H1 (cell line): ENCODE measurements at regions not wholly inside any gene's neighbourhood (a gene's known extent, or its start where the extent isn't known, plus 50 kb on each side); places are given as distances from the start of the nearest gene placed in this dataset.

Experiments
- CTCF ChIA-PET: fragments of 300-600 bp; sonication (Branson Sonifier 250); formaldehyde crosslinking; loops from one replicate; lab custom pipeline; 2021; ENCODE audit not compliant: partially characterized antibody; lab: Charles Lee
- POLR2A ChIA-PET: fragments of 300-600 bp; sonication (Branson Sonifier 250); formaldehyde crosslinking; loops from one replicate; lab custom pipeline; 2021; ENCODE audit warnings: inconsistent platforms; ENCODE audit not compliant: partially characterized antibody; lab: Charles Lee
- DNase-seq, 2 experiments: peaks; one replicate each; pipeline versions ENCODE4 v3.0.0 to v3.0.0-alpha.2; 2010 to 2022; ENCODE audit warnings: low spot score in 2 of 2, low read depth in 1 of 2, mixed read lengths in 1 of 2
- FAIRE-seq: peaks from 2 replicates; lab custom pipeline; 2011; peaks lifted over from hg19 to GRCh38; lab: Jason Lieb, UNC
- H2AFZ ChIP-seq: 2 replicates; pipeline ENCODE4 v1.8.1; 2012; ENCODE audit warnings: low read length, inconsistent platforms
- H2AK5ac ChIP-seq: 2 replicates; pipeline ENCODE4 v1.6.1; 2013; ENCODE audit warnings: low read depth, low read length
- H2BK120ac ChIP-seq: replicated peaks from 2 replicates; pipeline ENCODE3; 2013; ENCODE audit warnings: low read depth, low read length, inconsistent platforms
- H2BK12ac ChIP-seq: 2 replicates; pipeline ENCODE4 v1.6.1; 2013; ENCODE audit warnings: low read depth, low read length
- H2BK15ac ChIP-seq: 2 replicates; pipeline ENCODE4 v1.6.1; 2013; ENCODE audit warnings: low read length
- H2BK20ac ChIP-seq: 2 replicates; pipeline ENCODE4 v1.6.1; 2013; ENCODE audit warnings: low read length
- H2BK5ac ChIP-seq: 2 replicates; pipeline ENCODE4 v1.6.1; 2013; ENCODE audit warnings: low read depth, low read length
- H3K14ac ChIP-seq: 2 replicates; pipeline ENCODE4 v1.6.1; 2013; ENCODE audit warnings: inconsistent platforms; ENCODE audit not compliant: insufficient read length
- H3K18ac ChIP-seq: 2 replicates; pipeline ENCODE4 v1.6.1; 2013; ENCODE audit warnings: low read length; ENCODE audit errors: extremely low read depth
- H3K23ac ChIP-seq: 2 replicates; pipeline ENCODE4 v1.6.1; 2013; ENCODE audit warnings: inconsistent platforms; ENCODE audit not compliant: insufficient read length
- H3K23me2 ChIP-seq: 2 replicates; pipeline ENCODE4 v1.6.1; 2013; ENCODE audit warnings: low read depth, low read length
- H3K27ac ChIP-seq: 2 replicates; pipeline ENCODE4 v1.6.1; 2011; ENCODE audit warnings: low read depth, low read length, inconsistent platforms
- H3K27me3 ChIP-seq, 4 experiments: replicated peaks in 1 of 4; 1 replicate in 1 of 4; 2 replicates in 3 of 4; pipeline versions ENCODE4 v1.6.1 to v1.8.1; 2011 to 2013; ENCODE audit warnings: low read length in 3 of 4, mild to moderate bottlenecking in 3 of 4, inconsistent platforms in 2 of 4, mixed read lengths in 2 of 4, moderate library complexity in 1 of 4; ENCODE audit not compliant: control insufficient read depth in 3 of 4, insufficient read depth in 3 of 4; ENCODE audit errors: extremely low read depth in 1 of 4
- H3K36me3 ChIP-seq, 4 experiments: 2 replicates each; pipeline versions ENCODE4 v1.6.1 to v1.8.1; 2011 to 2013; ENCODE audit warnings: mild to moderate bottlenecking in 4 of 4, low read length in 3 of 4, moderate library complexity in 2 of 4, control low read depth in 1 of 4, inconsistent platforms in 1 of 4; ENCODE audit not compliant: insufficient read depth in 4 of 4, control insufficient read depth in 2 of 4
- H3K4ac ChIP-seq: replicated peaks from 2 replicates; pipeline ENCODE3; 2013; ENCODE audit warnings: low read length, low read depth, mixed read lengths, inconsistent platforms; ENCODE audit not compliant: insufficient read length
- H3K4me1 ChIP-seq, 4 experiments: replicated peaks in 1 of 4; 1 replicate in 1 of 4; 2 replicates in 3 of 4; pipeline versions ENCODE4 v1.6.1 to v1.8.1; 2011 to 2013; ENCODE audit warnings: low read length in 3 of 4, inconsistent platforms in 2 of 4, mixed read lengths in 1 of 4; ENCODE audit not compliant: insufficient read depth in 4 of 4, control insufficient read depth in 3 of 4
- H3K4me2 ChIP-seq, 2 experiments: 2 replicates each; pipeline versions ENCODE4 v1.6.1 to v1.8.1; 2011 to 2013; ENCODE audit warnings: low read depth in 2 of 2, low read length in 2 of 2, control low read depth in 1 of 2, inconsistent platforms in 1 of 2, mild to moderate bottlenecking in 1 of 2; ENCODE audit not compliant: insufficient read depth in 1 of 2
- H3K4me3 ChIP-seq, 4 experiments: fragments of 200-600, 300-600 bp in 1 of 4; sonication (generic), shearing (Covaris generic), sonication (Bioruptor Twin) in 1 of 4; 2 replicates each; pipeline versions ENCODE4 v1.5.1 to v1.8.1; 2011 to 2016; ENCODE audit warnings: low read length in 4 of 4, low read depth in 3 of 4, control low read depth in 2 of 4, inconsistent platforms in 2 of 4, mild to moderate bottlenecking in 2 of 4, mixed read lengths in 1 of 4, moderate library complexity in 1 of 4; ENCODE audit not compliant: insufficient read depth in 2 of 4; ENCODE audit errors: extremely low read depth in 1 of 4
- H3K56ac ChIP-seq: replicated peaks from 2 replicates; pipeline ENCODE3; 2013; ENCODE audit warnings: low read depth, mild to moderate bottlenecking, mixed read lengths, low read length, inconsistent platforms; ENCODE audit not compliant: insufficient read length
- H3K79me1 ChIP-seq: 2 replicates; pipeline ENCODE4 v1.6.1; 2013; ENCODE audit warnings: low read depth, low read length, control low read depth
- H3K79me2 ChIP-seq, 2 experiments: 2 replicates each; pipeline versions ENCODE4 v1.6.1 to v1.8.1; 2012 to 2013; ENCODE audit warnings: low read length in 2 of 2, mild to moderate bottlenecking in 2 of 2, inconsistent platforms in 1 of 2; ENCODE audit not compliant: insufficient read depth in 2 of 2, control insufficient read depth in 1 of 2
- H3K9ac ChIP-seq, 4 experiments: replicated peaks in 1 of 4; 1 replicate in 1 of 4; 2 replicates in 3 of 4; pipeline versions ENCODE4 v1.6.1 to v1.8.1; 2011 to 2013; ENCODE audit warnings: low read depth in 3 of 4, low read length in 3 of 4, control low read depth in 2 of 4, mild to moderate bottlenecking in 2 of 4, moderate library complexity in 2 of 4, inconsistent platforms in 1 of 4; ENCODE audit errors: extremely low read depth in 1 of 4
- H3K9me3 ChIP-seq, 2 experiments: 2 replicates each; pipeline versions ENCODE4 v1.6.1 to v1.8.1; 2012 to 2013; ENCODE audit warnings: mild to moderate bottlenecking in 2 of 2, moderate library complexity in 2 of 2, control low read depth in 1 of 2, inconsistent platforms in 1 of 2, low read depth in 1 of 2, low read length in 1 of 2, mixed read lengths in 1 of 2; ENCODE audit not compliant: insufficient read depth in 2 of 2
- H4K20me1 ChIP-seq, 2 experiments: replicated peaks in 1 of 2; 2 replicates each; pipeline versions ENCODE3 to v1.8.1; 2011 to 2013; ENCODE audit warnings: inconsistent platforms in 2 of 2, low read length in 2 of 2, mild to moderate bottlenecking in 1 of 2; ENCODE audit not compliant: insufficient read depth in 2 of 2, control insufficient read depth in 1 of 2
- H4K5ac ChIP-seq: 2 replicates; pipeline ENCODE4 v1.6.1; 2013; ENCODE audit warnings: low read length, low read depth, mixed read lengths, inconsistent platforms; ENCODE audit not compliant: insufficient read length
- H4K8ac ChIP-seq: 2 replicates; pipeline ENCODE4 v1.8.0; 2013; ENCODE audit warnings: mild to moderate bottlenecking, moderate library complexity, low read length, inconsistent platforms; ENCODE audit not compliant: insufficient read depth; ENCODE audit errors: extremely low read depth
- H4K91ac ChIP-seq: replicated peaks from 2 replicates; pipeline ENCODE3; 2013; ENCODE audit warnings: low read length, mixed read lengths, inconsistent platforms; ENCODE audit not compliant: insufficient read length
- E2F6 ChIP-seq: IDR thresholded peaks from 2 replicates; pipeline ENCODE4 v1.6.1; 2012; ENCODE audit warnings: inconsistent platforms
- SAP30 ChIP-seq: fragments of 300-600 bp; sonication (generic); IDR thresholded peaks from 2 replicates; pipeline ENCODE4 v1.7.1; 2012; ENCODE audit warnings: low read length, moderate library complexity, mild to moderate bottlenecking, inconsistent platforms; ENCODE audit not compliant: insufficient read depth, insufficient replicate concordance
- WGBS, 2 experiments: shearing (Covaris generic) in 1 of 2; methylation state at CpG; one replicate each; pipeline versions ENCODE4 v1.1.6 to v1.1.7; 2013 to 2015; ENCODE audit warnings: low lambda C conversion rate in 2 of 2, mixed read lengths in 2 of 2, inconsistent platforms in 1 of 2, low coverage in 1 of 2, missing lambda C conversion rate in 1 of 2; ENCODE audit not compliant: insufficient replicate concordance in 2 of 2, insufficient coverage in 1 of 2, insufficient read length in 1 of 2; ENCODE audit errors: extremely low coverage in 1 of 2, missing lambda C conversion rate in 1 of 2; 5-methylcytosine and 5-hydroxymethylcytosine counted together

- no peak overlapping the region for H2BK15ac ChIP-seq
- no peak overlapping the region for H3K18ac ChIP-seq
- no peaks in the 10 kb centered on the region for H3K79me1 ChIP-seq
- H3K56ac ChIP-seq = no peak overlapping the region
- H3K27ac ChIP-seq = no peak overlapping the region
- ChIA-PET POLR2A (no interaction called here), CTCF (interaction anchor here (0.5 to 0.7 kb wide), 3 partner anchors 193 to 573 kb away, joined by 3 read pairs; no protein-coding TSS in a partner anchor)
- WGBS, 2 experiments = 81% methylated on average over 2 of the region's 2 CpGs; no CpG with 5 or more reads in 1 of the 2 experiments
- no peak overlapping the region for H2BK12ac ChIP-seq
- no peak overlapping the region for H2BK120ac ChIP-seq
- no peak overlapping the region for H3K9ac ChIP-seq
- no peak overlapping the region for H2AFZ ChIP-seq
- no peaks in the 10 kb centered on the region for H3K23me2 ChIP-seq
- no peak overlapping the region for H3K4me3 ChIP-seq
- H3K27me3 ChIP-seq = no peaks in the 10 kb centered on the region
- no peak overlapping the region for H2BK5ac ChIP-seq
- DNase-seq (no peak), FAIRE-seq (no peak)
- H3K4ac ChIP-seq = no peak overlapping the region
- no peak overlapping the region for H2BK20ac ChIP-seq
- H3K23ac ChIP-seq = no peak overlapping the region
- H3K4me1 ChIP-seq = no peaks in the 10 kb centered on the region
- H4K5ac ChIP-seq = no peak overlapping the region
- no peaks in the 10 kb centered on the region for H3K9me3 ChIP-seq
- no peak overlapping the region for H2AK5ac ChIP-seq
- no peaks in the 10 kb centered on the region for H3K36me3 ChIP-seq
- H4K8ac ChIP-seq = no peak overlapping the region
- no peak overlapping the region for H3K14ac ChIP-seq
- H3K4me2 ChIP-seq = no peak overlapping the region
- no peak overlapping the region for H4K91ac ChIP-seq
- no peaks in the 10 kb centered on the region for H4K20me1 ChIP-seq
- TF ChIP-seq SAP30 (no peak), E2F6 (no peak)
- H3K79me2 ChIP-seq = no peaks in the 10 kb centered on the region
Observed at GRCh38 chr6:105499136-105499870, 96.4 kb upstream of the PREP start.
